ENCODE measurements at regions not wholly inside any gene's neighbourhood (a gene's known extent, or its start where the extent isn't known, plus 50 kb on each side); places are given as distances from the start of the nearest gene placed in this dataset.
"Not testable (repeated sequence)": the region's sequence is repeated elsewhere in the genome, so short reads cannot be mapped to it uniquely, and the experiment has no call there.

GRCh38 chr11:71150859-71151258, 101.5 kb downstream of the SHANK2 start:
- DNase-seq, result no peak

GRCh38 chr11:71148716-71149115, 103.7 kb downstream of the SHANK2 start:
- no peak for DNase-seq

GRCh38 chr11:71147331-71147730, 105.0 kb downstream of the SHANK2 start:
- no peak for DNase-seq

- DNase-seq, result no peak
Measured at GRCh38 chr11:71146846-71147245, 105.5 kb downstream of the SHANK2 start.

- no peak for DNase-seq
Measured at GRCh38 chr11:71145988-71146824, 106.2 kb downstream of the SHANK2 start.

GRCh38 chr11:71145368-71145767, 107.0 kb downstream of the SHANK2 start:
- DNase-seq, result no peak

GRCh38 chr11:71144736-71145135, 107.6 kb downstream of the SHANK2 start:
- DNase-seq, result no peak

GRCh38 chr11:71144010-71144409, 108.4 kb downstream of the SHANK2 start:
- no peak for DNase-seq

- no peak for DNase-seq
Measured at GRCh38 chr11:71140206-71140919, 112.0 kb downstream of the SHANK2 start.

- no peak for DNase-seq
Measured at GRCh38 chr11:71139516-71140205, 112.7 kb downstream of the SHANK2 start.

GRCh38 chr11:71138737-71139425, 113.5 kb downstream of the SHANK2 start:
- no peak for DNase-seq

- DNase-seq, result no peak
Measured at GRCh38 chr11:71137376-71137775, 115.0 kb downstream of the SHANK2 start.

- DNase-seq, result no peak
Measured at GRCh38 chr11:71136095-71136845, 116.1 kb downstream of the SHANK2 start.

- DNase-seq, result no peak
Measured at GRCh38 chr11:71135112-71135511, 117.3 kb downstream of the SHANK2 start.

GRCh38 chr11:71133946-71134345, 118.4 kb downstream of the SHANK2 start:
- DNase-seq, result no peak

- peak; percentile 50 for DNase-seq
Measured at GRCh38 chr11:71131861-71132260, 120.5 kb downstream of the SHANK2 start.

GRCh38 chr11:71130106-71130505, 122.3 kb downstream of the SHANK2 start:
- DNase-seq, result no peak

GRCh38 chr11:71129624-71130023, 122.8 kb downstream of the SHANK2 start:
- DNase-seq, result no peak

- no peak for DNase-seq
Measured at GRCh38 chr11:71127806-71128205, 124.6 kb downstream of the SHANK2 start.

GRCh38 chr11:71126401-71126800, 126.0 kb downstream of the SHANK2 start:
- DNase-seq, result not testable (repeated sequence)

GRCh38 chr11:71125150-71125549, 127.2 kb downstream of the SHANK2 start:
- DNase-seq, result no peak

- no peak for DNase-seq
Measured at GRCh38 chr11:71124127-71124526, 128.2 kb downstream of the SHANK2 start.
